GM18505 (cell line): ENCODE measurements at regions not wholly inside any gene's neighbourhood (a gene's known extent, or its start where the extent isn't known, plus 50 kb on each side); places are given as distances from the start of the nearest gene placed in this dataset.

Source experiments
- ATAC-seq: cut with Tn5 transposase; IDR thresholded peaks from one replicate; pipeline ENCODE4 v1.9.1; 2021; ENCODE audit not compliant: unreplicated experiment
- POLR2A ChIP-seq: IDR thresholded peaks from 4 replicates; pipeline ENCODE4 v1.6.1; 2011; ENCODE audit warnings: borderline replicate concordance; ENCODE audit not compliant: insufficient read depth, insufficient read length; ENCODE audit errors: extremely low read depth

DNA sequence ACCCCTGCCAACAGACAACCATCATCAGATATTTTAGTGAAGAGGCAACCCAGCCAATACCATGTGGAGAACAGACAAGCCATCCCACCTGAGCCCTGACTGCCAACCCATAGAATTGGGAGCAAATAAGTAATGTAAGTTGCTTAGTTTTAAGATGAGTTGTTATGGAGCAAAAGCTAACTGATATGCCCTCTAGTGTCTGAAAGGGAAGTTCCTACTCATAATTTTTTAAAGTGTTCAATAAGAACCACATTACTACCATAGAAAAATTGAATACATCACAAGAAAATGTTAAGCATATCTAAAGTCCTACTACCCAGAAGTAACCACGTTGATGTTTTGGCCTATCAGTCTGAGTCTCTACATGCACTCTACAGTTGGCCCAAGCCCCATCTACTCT lies 50.8 kb upstream of the SLC36A4 start:
- TF ChIP-seq POLR2A, result no peak
- no peak for ATAC-seq

DNA sequence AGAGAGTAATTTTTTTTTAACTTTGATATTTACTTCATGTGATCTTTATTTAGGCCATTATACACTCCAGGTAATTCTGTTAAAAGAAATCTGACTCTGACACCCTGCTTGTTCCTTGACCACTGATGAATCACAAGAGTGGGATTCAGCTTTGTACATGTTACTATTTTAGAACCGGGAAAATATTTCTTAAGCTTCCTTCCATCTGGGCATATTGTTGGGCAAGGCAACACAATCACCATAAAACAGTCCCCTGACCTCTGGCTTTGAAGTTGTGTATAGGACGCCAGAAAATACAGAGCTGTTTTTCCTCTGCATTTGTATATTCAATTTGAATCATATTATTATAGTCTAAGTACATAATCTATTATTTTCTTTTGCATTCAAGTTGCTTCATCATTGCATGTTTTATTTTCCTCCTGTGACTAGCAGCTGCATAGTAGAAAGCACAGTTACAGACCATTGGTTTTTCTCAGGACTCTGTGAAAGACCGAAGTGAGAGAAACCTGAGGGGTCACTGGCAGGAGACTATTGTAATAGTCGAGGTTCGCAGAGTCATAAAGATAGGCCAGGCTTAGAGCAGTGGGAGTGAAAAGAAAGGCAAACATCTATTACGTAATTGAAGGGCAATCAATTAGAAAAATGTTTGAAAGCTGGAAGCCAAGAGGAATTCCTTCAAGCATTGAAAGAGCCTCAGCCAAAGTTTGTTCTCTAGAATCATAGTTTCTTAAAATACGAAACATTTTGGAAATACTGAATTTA lies 51.8 kb upstream of the SLC36A4 start:
- TF ChIP-seq POLR2A, result no peak
- ATAC-seq, result no peak

DNA sequence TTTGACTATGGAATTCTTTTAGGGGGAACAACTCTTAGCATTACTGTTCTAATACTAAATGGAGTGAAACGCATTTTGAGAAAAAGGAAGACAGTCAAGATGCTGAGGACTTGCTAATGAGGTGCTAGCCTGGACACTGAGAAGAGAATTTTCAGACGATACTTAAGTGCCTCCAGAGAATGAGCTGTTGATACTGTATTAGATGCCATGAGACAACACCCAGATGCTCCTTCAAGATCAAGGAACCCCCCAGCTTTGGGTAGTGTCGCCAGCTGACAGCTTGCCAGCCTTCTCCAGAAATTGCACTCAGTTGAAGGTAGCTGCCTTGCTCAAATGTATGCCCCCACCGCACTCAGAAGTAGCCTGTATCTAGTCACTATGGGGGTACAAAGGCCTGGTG lies 52.5 kb upstream of the SLC36A4 start:
- no peak for ATAC-seq
- no peak for TF ChIP-seq POLR2A

DNA sequence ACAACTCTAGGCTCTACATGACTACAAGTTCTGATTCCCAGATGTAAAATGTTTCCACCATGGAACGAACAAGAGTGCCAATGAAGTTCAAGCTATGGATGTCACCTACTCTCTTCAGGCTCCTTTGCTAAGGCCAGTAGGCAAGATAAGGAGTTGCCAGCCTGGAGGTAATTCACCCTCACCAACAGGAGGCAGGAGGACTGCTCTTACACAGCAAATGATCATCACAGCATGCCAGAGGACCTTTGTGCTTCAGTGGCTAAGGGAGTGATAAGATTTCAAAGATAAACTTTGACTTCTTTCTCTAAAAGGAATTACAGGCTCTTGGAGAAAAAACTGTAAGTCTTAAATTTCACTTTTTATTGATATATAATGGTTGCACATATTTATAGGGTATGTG lies 54.1 kb upstream of the SLC36A4 start:
- ATAC-seq, result no peak
- TF ChIP-seq POLR2A, result no peak

DNA sequence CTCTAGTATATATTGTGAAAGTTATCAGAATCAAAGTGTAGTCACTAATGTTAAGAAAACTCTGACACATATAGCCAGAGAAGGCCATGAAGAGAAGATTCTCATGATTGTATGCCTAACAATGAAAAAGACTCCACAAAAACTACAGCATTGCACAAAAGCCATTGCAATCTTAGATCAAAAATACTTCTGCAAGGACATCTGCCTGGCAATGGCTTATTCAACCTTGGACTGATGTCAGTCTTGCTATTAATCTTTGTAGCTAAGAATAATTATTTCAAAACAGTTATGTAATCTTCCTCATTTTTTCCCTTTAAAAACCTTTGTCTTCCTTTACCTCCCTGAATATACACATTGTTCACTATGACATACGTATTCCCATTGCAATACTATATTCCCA lies 55.3 kb upstream of the SLC36A4 start:
- TF ChIP-seq POLR2A, result no peak
- ATAC-seq, result no peak

DNA sequence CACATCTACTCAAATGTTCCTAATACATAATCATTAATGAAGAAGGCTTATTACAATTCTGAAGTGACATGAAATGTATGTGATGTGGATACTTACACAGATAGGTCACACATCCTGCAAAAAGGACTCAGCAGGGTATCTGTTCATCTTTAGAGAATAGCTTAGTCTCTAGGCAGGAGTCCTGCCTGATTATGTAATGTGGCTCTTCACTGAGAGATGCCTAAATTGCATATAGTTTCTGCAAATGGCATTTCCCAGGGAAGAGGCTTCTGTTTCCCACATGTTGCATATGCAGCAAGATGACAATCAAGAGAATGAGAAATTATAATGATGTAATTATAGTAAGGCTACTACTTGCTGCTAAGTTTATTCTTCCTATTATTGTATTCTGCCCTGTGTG lies 58.8 kb upstream of the SLC36A4 start:
- no peak for TF ChIP-seq POLR2A
- ATAC-seq, result no peak

DNA sequence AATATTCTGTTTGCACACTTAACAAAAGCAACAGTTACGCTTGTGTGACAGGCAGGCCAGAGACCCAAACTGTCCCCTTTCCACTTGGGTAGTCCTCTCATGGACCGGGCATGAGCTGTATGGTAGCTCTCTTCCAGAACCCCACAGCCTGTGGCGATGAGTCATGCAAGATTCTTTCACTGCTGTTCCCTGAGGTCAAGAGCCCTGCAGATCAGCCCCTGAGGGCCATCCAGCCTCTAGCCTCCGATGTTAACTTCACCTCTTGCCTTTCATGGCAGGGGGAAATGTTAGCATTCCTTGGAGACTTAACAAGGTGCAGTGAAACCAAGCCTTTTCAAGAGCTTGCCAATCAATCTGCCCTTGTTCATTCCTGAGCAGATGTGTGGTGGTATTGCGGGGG lies 63.2 kb upstream of the DEUP1 start:
- no peak for ATAC-seq
- TF ChIP-seq POLR2A, result no peak

DNA sequence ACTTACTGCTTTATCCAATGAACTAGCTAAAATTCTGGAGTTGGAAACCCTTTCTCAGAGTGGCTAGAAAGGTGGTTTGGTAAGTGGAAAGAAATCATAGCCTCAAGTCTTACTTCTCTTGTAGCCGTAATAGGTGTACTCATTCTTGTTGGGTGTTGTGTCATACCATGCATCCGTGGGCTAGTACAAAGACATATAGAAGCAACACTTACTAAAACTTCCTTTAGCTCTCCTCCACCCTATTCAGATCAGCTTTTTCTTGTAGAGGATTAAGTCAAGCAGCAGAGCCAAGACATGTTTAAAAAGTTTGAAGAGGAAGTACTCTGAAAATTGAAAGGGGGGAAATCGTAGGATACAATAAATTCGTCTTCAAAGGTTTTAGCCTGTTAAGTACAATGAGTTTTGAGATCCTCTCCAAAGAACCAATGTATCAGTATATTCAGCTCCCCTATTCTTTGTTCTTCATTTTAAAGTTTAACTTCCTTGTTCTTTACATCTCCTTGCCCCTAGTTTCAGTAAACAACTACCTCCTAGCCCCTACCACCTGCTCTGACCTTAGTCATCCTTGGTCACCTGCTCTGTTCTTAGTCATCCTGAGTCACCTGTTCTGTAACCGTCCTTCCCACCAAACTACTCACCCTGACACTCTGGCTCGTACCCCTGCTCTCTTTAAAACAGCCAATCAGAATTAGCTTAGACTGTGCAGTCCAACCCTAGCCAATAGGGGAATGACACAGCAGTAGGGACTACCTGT lies 62.1 kb upstream of the DEUP1 start:
- ATAC-seq, result no peak

DNA sequence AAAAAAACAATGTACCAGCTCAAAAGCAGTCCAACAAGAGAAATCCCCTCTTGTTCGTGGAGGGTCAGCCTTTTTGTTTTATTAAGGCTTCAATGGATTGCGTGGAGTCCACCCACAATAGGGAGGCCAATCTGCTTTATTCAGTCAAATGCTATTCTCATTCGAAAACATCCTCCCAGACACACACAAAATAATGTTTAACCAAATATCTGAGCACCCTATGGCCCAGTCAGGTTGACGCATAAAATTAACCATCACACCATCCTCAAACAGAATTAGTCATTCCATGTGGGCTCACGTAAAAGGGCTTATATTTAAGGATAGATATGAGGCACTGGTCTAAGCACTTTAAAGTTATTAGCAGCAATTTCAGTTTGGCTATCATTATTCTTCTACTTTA lies 58.9 kb upstream of the DEUP1 start:
- ATAC-seq, result no peak
- TF ChIP-seq POLR2A, result no peak

More for the DNA sequence above, 62.1 kb upstream of the DEUP1 start:
- TF ChIP-seq POLR2A, result no peak

DNA sequence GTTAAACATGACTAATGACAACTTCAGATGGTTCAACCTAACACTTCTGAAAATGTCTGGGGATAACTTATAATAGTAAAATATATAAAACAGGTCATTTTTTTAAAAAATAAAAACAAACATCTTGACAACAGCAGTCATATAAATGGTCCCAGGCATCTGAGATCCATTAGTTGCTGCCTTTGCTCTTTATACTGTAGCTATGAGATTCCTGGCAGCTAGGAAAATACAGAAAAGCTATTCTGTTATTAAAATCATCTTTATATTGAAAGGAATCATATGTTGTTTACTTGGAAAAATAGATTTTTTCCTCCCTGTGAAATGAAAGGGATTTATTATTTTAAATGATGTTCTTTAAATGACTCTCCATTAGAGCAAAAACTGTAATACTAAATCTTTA lies 55.7 kb upstream of the DEUP1 start:
- no peak for TF ChIP-seq POLR2A
- no peak for ATAC-seq

DNA sequence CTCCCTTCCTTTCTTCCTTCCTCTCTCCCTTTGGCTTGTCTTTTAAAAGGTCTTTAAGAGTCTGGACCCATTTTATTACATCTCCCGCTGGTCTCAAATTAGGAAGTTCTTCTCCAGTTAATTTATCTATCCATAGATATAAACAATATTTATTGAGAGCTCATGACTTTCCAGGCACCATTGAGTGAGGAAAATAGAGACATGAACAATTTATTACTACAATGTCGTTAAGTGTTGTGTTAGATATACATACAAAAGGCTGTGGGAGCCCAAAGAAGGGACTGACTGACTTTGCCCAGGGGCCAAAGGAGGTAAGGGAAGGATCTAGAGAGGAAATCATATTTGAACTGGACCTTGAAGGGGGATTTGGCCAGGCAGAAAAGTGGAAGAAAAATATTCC lies 51.6 kb upstream of the DEUP1 start:
- TF ChIP-seq POLR2A, result no peak
- ATAC-seq, result no peak

DNA sequence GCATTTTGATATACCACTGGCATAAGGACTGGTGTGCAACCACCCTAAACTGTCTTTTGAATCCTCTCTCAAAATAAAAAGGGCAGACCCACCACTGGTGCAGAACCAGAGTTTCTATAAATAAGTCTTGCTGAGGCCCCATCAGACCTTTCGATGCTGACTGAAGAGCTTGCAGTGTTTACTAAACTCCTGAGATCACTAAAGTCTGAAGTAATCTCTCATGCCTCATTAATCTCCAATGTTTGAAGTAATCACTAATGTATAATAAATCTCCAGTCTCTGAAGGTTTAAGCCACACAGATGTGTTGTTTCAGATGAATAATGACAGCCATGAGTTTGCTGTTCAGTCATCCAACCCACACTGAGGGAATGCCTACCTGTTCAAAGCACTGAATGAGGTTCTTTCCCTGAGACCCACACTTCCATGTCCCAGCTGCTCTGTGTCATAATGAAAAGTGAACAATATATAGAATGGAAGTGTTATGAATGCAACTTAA lies 50.6 kb upstream of the DEUP1 start:
- ATAC-seq, result peak; percentile 96
- TF ChIP-seq POLR2A, result no peak
